HG03520 (cell line): ENCODE measurements at regions not wholly inside any gene's neighbourhood (a gene's known extent, or its start where the extent isn't known, plus 50 kb on each side); places are given as distances from the start of the nearest gene placed in this dataset.

Source experiments
- ATAC-seq: cut with Tn5 transposase; IDR thresholded peaks from one replicate; pipeline ENCODE4 v1.9.1; 2021; ENCODE audit warnings: mild to moderate bottlenecking, moderate library complexity; ENCODE audit not compliant: unreplicated experiment

DNA sequence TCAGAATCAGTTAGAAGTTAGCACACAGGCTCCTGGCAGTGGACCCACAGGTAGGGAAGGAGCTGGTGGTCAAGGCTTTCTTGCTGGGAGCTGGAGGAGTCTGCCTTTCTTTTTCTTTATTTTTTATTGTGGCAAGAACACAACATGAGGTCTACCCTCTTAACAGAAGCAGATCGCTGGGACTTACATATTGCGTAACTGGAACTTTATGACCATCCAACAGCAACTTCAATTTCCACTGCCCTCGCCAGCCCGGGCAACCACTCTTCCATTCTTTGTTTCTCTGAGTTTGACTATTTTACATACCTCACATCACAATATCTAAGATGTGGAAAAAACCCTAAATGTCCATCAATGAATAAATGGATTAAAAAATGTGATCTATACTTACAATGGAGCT lies 147.8 kb upstream of the AJAP1 start:
- ATAC-seq = no peak

DNA sequence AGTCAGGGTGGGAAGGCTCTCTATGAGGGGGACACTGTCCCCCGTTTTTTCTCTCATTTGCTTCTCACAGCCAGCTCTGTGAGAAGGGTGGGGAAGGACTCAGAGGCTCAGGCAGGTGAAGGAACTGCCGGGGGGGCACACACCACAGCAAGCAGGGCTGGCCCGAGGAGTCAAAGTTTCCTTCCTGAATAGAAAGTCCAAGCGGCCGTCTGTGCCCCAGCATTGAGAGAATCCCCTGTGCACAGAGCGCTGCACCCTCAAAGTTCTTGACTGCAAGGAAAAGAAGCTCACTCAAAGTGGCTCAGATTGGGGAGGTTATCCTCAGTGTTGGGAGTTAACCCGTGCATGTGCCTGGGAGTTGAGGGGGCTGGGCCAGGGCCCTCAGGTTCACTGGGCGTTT lies 145.2 kb upstream of the AJAP1 start:
- ATAC-seq = no peak

DNA sequence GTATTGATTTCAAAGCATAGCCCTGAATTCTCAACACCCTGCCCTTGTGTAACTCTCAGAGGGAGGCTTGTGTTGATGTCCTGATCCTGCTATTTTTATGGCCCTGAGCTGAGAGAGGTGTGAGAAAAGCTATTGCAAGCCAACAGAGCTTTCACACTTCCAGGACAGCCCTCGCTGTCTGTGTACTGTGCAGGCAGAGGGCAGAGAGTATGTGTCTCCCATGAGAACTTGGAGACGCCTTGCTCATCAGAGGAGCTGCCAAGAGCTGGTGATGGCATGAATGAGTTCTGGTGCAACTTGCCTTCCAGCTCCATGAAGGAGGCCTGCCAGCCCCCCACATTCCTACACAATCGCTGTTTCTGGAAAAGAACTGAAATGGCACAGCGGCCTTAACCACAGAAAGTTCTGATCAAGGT lies 144.1 kb upstream of the AJAP1 start:
- ATAC-seq = no peak

DNA sequence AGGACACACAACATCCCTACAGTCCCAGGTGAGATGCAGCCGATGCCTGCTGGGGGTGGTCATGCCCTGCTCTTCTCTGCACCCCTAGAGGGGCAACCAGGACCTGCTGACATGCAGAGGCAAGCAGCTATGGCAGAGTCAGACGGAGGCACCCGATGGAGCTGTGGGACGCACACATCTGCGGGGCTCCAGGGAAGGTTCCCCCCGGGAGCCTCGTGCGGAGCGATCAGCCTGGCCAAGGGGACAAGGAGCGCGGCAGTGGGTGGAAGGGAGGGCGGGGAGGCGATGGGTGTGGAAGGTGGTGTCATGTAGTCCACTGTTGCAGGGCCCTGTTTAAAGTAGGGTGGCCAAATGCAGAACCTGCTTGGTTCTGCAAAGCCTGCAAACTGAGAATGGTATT lies 143.0 kb upstream of the AJAP1 start:
- ATAC-seq = no peak

DNA sequence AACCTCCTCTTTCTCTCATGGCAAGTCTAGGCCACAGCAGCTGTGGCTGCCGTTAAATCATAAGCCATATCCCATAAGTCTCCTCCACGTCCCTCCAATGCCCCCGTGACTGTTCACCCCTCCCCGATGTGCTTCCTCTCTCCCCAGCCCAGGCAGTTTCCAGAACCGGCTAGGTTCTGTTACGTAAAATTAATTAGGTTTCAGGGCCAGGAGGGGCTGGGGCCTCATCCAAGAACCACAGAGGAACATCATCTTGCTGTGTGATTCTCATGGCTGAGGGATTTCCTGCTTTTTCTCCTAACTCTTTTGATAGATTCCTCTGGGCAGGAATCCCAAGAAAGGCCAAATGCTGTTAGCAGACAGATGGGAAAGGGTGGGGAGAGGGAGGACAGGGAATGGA lies 141.8 kb upstream of the AJAP1 start:
- ATAC-seq = no peak

DNA sequence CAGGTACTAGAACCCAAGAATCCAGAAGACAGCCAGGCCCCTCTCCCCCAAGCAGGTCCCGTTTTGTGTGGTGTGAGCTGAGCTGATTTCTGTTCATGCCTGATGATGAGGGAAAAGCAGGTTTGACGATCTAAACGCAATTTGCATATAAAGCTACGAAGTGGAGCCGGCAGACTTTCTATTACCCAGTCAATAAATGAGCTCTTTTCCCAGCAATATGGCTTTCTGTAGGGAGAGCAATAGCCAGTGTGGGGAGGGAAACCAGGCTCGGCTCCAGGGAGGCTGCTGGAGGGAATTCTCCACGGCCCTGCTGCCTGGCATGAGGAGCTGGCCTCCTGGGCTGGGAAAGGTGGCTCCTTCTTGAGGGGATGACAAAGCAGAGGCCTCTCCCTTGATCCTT lies 140.7 kb upstream of the AJAP1 start:
- no peak for ATAC-seq

DNA sequence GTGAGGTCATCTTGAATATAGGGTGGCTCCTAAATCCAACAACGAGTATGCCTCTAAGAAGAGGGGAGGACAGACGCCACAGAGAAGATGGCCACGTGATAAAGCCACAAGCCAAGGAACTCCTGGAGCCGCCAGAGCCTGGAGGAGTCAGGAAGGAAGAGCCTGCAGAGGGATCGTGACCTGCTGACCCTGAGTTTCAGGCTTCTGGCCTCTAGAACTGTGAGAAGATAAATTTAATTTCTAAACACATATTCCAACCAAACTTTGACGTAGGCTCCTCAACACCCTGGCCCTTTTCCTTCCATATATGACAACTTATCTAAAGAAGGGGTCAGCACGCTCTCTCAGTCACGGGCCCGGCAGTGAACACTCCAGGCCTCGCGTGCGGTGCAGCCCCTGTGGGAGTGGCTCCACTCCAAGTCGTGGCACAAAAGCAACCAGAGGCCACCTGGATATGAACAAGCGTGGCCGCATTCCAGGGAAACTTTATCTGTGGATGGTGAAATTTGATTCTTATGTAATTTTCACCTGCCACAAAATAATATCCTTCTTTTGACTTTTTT lies 138.6 kb upstream of the AJAP1 start:
- no peak for ATAC-seq

DNA sequence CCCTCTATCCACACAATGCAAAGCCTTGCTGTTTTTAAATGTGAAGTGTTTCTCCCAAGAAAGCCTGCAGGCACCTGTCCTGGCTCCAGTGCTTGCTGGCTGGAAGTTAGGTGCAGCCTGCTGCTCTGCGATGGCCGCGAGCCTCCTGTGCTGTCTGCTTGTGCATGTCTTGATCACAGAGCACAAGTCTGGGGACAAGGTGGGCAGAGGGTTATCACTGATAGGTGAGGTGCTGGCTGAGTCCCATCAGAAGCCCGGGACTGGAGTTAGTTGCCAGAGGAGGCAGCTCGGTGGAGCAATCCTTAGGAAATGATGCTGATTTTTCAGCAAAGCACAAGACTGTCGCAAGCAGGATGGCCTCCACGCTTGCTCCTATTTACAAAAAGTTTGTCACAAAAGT lies 137.8 kb upstream of the AJAP1 start:
- ATAC-seq = no peak

DNA sequence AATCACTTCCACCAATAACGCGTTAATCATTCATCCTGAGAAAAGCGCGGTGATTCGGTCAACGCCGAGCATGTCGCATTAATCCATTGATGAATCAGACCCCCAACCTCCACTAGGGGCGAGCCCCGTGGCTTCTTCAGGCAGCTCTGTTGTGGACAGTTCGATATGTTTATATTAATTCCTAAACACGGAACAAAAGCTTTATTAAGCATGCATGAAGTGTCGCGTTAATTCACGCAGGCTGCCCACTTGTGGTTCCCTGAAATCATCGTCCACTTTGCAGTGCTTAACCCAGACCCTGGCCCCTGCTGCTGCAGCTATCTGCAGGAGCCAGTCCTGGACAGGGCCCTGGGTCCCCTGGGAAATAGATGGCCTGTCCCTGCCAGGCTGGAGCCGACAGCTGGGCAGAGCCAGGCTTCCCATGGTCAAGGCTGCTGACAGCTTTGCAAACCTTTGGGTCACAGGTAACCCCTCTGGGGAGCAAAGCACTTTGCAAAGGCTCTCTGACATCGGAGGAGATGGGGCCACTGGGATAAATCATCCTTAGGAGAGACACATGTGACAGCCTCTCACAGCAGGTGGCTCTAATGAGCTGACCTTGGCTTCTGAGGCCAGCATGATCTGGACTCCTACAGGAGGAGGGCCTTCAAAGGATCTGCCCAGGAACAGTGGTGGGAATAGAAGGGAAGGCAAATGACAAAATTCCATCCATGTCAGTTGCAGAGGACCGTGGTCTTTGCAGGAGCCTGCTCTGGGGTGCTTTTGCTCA lies 137.0 kb upstream of the AJAP1 start:
- no peak for ATAC-seq

DNA sequence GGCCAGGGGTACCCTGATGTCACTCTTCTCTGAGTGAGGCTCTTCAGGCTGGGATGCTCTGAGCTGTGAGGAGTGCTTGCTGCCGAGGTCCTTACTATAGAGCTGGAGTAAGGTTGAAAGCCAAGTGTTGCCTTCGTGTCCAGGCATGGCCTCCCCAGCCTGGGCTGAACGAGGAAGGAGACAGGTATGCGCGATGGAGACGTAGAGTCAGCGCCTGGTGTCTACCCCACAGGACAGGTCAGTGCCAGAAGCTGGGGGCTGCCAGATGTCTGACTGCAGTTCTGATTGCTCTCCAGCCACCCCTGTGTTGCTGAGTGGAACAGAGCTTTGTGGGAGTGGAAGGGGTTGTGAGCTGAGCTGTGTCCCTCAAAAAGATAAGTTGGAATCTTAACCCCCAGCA lies 135.8 kb upstream of the AJAP1 start:
- ATAC-seq = no peak

DNA sequence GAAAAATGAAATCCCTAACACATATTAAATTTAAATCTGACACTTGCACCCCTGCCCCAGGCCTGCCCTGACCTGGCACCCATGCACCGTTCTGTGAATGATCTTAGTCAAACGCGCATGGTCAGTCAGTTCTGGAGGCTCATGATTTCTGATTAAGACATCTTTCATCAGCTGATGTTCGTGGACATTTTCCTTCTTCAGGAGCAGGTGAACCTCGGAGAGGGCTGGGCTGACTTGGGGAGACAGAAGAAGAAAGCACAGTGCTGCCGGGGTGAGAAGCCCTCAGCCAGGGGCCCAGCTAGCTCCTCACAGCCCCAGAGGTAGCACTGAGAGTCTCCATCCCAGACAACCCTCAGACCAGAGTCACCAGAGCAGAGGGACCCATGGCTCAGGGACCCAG lies 134.5 kb upstream of the AJAP1 start:
- no peak for ATAC-seq

DNA sequence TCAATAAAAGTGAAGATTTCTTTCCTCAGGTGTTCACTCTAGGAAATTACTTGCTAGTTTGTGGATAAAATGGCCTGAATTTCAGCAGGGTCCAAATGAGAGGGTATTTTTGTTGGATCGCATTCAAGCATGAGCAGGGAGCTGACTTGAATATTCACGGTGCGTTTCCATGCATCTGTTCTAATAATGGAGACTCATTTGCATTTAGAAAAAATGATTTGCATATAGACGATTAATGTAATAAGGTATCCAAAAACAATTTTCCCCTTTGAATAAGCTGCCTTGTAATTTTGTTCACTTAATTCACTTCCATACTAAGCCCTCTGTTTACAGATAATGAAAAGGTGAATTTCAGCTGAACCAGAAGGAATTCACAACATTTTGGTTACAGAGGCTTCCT lies 130.9 kb upstream of the AJAP1 start:
- ATAC-seq = no peak

DNA sequence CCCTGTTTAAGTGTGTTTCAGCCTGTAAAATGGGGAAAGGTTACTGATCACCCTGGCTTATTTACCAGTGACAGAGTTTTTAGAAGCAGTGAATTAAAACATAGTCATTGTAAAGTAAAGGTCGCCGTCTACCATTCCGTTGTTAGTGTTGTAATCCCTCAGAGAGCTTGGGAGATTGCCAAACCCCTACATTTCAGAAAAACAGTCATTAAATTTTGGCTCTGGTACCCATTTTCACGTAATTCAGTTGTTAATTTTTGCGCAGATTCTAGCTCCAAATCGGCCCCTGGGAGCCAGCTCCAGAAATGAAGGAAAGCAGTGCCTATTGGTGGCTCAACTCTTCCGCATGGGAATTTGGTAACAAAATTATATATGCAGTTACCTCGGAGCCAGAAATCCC lies 127.7 kb upstream of the AJAP1 start:
- no peak for ATAC-seq

DNA sequence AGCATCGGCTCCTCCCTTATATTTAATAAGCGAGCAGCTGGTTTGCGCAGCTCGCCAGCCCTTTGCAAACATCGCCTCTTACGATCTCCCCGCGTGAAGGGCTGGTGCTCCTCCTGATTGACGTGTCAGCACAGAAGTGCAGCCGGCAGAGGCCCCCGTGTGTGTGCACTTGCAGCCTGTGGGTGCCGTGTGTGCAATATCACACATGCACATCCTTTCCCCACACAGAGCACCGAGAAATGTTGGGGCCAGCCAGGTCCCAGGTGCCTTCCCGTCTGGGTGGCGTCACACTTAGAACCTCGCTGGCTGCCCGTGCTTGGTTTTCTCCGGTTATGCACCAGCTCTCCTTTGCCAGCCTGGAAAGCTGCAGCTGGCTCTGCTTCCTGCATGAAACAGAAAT lies 126.6 kb upstream of the AJAP1 start:
- ATAC-seq = no peak

DNA sequence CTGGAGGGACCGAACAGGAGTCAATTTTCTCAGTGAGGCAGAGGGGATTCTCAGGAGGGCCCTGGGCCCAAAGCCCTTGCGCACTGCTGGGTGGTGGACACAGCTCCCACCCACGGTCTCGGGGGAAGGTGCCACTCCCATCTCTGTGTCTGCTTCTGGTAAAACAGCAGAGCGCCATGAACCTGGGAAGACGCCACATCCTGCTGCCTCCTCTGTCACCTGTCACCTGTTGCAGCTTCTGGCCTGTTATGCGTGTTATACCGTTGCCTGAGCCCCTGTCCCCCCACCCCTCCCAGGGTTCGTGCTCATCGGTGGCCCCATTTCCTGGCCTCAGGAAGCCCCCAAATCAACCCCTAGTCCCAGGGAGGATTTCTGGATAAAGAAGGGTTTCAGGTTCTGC lies 125.8 kb upstream of the AJAP1 start:
- no peak for ATAC-seq

DNA sequence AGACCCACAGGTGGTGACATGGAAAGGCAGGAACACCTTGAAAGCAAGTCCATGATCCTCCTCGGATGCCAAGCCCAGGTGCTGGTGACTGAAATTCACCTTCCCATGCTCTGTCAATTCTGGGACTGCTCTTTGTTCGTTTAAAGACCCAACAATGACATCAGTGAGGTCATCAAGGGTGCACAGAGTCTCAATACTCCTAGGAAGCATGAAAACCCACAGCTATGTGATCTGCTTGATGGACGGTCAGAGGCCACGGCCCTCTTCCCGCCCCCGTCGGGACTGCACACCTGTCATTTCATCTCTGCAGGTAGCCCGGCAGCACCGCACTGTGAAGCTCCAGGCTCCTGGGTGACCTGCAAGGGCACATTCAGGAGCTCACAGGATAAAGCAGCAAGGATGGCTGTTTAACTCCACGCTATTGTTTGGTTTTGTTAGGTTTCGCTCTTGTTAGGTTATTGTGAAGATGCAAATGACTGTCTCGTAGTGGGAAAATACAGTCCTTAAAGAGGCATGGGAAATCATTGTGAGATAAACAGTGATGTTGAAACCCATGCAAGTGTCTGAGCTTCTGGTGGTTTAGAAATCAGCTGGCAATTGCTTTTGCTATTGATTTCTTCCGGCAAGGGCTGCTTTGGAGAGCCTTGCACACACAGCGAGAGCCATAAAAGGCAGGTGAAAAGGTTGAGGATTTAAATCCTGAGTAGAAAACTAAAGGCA lies 124.8 kb upstream of the AJAP1 start:
- no peak for ATAC-seq

DNA sequence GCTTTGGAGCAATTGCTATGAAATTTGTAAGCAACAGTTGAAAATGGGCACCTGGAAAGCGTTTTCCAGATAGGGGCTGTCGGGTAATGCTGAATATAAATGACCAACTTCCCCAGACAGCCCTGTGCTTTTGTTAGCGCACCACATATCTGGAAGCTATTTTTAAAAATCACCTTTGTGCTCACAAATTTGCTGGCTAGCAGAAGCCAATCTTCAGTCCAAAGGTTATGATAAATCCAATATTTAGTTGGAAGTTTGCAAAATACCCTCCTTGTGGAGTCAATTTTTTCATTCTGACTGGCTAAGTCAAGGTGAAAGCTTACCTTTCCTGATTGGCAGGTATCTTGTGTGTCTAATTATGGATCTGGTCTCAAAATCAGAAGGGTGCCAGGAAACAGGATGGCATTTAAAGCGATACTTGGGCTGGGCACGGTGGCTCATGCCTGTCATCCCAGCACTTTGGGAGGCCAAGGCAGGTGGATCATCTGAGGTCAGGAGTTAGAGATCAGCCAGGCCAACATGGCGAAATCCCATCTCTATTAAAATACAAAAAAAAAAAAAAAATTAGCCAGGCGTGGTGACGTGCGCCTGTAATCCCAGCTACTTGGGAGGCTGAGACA lies 124.1 kb upstream of the AJAP1 start:
- no peak for ATAC-seq

DNA sequence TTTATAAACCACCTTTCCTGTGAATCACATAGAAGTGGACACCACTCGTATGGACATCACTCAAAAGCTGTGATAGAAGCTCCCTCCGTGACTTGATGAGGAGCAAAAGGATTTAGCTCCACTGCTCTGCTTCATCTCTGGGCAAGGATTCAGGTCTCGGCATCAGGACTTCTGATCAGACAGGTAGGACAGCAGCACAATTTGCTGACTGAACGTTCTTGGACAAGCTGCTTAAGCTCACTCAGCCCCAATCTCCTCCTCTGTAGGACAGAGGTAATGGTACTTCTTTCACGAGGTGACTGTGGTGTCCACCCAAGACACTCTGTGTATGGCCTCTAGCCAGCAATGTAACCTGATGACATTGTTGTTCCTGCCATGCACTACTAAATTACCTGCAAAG lies 122.6 kb upstream of the AJAP1 start:
- ATAC-seq = no peak

DNA sequence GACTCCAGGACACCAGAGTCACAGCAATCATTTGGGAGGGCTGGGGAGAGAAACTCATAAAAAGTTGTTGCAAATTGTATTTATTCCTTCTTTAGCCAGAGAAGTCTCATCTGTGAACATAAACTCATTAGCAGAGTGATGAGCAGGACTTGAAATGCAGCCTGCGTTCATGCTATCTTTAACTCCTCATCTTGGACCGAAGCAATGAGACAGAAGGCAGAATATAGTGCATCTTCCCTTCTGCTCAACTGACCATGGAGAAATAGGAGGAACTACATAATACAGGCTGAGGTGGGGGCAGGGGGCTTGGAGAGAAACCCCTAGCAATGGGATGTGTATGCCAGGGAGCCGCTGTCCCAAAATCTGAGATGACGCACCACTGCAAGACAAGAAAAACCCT lies 121.8 kb upstream of the AJAP1 start:
- ATAC-seq = no peak

DNA sequence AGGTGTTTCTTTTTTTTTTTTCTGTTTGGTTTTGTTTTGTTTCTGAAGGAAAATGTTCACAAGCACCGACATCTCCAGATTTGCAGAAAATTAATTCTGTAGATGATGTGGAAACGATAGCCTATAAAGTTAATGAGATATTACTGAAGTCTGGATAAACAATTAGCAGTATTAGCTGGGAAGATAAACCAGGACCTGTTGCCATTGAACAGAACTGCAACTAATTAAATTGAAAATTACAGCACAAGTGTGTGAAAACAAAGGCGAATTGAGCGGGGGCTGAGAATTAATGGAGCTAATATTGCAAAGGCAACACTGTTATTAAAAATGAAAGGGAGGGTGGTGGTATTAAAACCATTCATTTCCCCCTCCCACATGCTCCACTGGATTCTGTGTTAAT lies 107.5 kb upstream of the AJAP1 start:
- ATAC-seq = no peak

DNA sequence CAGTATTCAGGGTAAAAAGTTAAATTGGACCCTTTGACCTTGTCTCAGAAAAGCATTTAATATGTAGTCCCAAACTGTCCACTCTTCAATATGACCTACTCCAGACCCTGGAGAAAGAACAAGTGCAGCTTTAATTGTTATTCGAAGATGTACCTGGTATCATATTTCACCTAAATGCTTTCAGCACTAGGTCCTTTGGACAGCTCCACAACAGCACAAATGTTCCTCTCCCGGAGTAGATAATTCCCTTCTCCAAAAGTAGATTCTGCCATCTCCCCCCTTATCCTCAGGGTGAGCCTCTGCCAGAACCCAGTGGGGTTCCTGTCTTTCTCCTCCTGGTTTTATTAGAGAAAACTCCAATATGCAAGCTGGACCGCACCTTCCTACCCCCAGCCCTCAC lies 104.5 kb upstream of the AJAP1 start:
- no peak for ATAC-seq

DNA sequence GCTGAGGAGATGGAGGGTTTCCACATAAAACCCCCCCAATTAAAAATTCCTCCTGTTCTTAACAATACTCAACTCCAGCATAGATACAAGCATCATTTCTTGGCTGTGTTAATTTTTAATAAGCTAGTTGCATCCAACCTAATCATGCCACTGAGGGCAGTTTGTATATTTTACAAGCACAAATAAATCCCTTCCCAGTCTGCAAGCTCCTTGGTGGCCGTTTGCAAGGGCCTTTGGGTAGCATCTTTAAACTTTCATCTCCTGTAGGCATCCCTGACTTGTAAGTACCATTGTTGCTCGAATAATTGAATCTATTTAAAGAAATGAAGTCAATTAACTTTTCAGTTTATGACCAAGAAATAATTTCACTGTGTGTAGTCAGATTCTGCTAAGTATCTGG lies 103.5 kb upstream of the AJAP1 start:
- ATAC-seq = no peak
